NCI-H187 (cell line): ENCODE measurements at regions not wholly inside any gene's neighbourhood (a gene's known extent, or its start where the extent isn't known, plus 50 kb on each side); places are given as distances from the start of the nearest gene placed in this dataset.
"Not testable (repeated sequence)": the region's sequence is repeated elsewhere in the genome, so short reads cannot be mapped to it uniquely, and the experiment has no call there.

Experiments used
- DNase-seq, 2 experiments: peaks; one replicate each; lab custom pipeline; 2025; lab: John Stamatoyannopoulos, UW

DNA sequence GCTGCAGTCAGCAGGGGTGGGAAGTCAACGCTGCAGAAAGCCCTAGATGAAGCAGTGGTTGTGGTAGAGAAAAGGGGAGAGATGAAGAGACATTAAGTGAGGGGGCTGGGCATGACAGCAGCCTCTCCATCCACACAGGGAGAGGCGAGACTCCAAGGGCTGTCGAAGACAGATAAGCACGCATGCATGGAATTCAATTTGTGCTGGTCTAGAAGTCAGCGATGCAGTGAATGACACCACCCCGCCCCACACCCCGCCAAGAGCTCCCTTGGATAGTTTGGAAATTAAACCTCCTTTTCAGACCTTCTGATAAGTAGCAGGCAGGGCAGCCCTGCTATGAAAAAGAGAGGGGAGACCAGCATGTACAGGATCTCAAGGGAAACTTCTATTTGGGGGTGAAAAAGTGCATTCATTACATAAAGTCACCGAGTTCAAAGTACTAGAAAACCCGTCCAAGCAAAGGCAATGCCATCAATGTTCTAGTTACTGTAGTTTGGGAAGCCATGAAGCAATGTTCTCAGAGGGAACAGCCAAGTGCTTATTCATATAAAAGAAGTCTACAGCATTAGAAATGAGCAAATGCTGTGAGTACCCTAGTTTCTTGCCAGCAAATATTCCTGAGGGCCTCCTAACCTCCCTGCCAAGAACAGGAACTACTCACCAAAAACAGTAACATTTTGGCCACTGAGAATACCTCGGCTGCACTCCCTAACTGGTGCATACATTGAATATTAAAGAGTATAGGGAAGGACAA, 152.3 kb upstream of the ANXA10 start:
- DNase-seq: no peak

DNA sequence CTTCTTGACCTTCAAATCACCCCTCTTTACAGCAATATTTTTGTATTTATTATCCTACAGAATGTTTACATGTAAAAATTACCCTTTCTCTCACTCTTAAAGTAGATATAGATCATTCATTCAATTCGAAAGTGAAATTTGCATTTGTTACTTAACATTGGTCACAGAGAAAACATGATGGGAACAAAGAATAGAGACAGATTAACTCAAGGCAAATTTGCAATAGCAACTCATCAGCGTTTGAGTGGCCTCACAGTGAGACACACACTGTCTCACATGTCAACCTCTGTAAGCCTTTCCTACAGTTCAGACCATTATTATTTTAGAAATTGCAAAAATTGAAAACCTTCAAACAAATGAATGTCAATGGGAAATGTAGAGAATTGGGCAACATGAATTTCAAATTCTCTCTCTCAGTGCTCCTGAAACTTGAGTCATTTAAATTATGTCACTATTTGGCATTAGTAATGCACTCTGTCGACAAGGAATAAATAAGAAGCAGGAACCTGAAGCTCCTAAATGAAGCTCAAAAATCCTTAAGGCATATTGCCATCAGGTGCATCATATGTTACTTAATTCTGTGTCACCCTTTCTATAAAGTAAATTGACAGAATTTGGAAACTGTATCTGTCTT, 148.3 kb upstream of the ANXA10 start:
- no peak for DNase-seq

DNA sequence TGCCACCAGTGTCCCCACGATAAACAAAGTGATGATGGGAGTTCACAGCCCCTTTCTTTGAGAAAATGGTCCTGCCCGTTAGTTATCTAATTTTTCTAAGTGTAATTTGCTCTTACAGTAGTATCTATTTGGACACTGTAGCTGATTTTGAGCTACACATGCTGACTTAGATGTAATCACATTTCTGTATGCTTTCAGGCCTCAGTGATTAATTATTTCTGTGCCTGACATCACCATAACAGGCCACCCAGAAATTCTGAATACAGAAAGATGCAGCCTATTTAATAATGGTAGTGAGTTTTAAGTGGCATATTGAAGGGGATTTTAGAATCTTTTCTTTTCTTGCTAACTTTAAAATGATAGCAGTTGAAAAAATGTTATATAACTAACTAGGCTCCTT, 147.6 kb upstream of the ANXA10 start:
- no peak for DNase-seq

DNA sequence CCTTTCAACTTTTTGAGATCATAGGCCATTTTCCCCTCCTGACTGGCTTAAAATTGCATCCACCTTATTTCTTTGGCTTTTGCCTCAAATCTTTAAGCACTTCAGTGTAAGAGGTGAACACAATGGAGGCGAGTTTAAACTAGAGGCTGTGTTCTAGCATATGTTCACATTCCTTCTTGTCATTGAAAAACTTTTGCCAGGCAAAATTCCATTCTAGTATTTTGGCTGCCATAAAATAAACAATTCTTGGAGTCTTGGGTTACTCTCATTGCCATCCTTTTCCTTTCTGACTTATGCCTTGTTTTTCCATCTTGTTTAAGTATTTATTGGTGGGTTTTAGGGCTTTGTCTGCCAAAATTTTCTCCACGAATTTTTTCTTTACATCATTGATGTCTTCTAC, 137.3 kb upstream of the ANXA10 start:
- DNase-seq: no peak

DNA sequence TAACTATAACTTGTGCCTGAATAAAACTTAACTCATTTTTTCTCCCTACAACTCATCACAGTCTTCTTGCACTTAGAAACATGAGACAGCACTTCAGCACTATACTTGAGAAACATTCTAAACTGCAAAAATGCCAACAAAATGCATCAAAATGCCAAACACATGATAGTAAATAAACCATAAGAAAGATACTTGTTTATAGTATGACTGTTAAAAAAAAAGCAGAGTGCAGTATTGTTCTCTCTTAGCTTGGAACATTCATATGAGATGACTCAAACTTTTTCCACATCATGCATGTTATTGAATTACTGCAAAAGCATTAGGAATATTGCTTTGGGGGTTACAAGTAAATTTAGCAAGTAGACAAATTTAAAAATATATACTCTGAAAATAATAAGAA, 135.7 kb upstream of the ANXA10 start:
- DNase-seq: no peak

DNA sequence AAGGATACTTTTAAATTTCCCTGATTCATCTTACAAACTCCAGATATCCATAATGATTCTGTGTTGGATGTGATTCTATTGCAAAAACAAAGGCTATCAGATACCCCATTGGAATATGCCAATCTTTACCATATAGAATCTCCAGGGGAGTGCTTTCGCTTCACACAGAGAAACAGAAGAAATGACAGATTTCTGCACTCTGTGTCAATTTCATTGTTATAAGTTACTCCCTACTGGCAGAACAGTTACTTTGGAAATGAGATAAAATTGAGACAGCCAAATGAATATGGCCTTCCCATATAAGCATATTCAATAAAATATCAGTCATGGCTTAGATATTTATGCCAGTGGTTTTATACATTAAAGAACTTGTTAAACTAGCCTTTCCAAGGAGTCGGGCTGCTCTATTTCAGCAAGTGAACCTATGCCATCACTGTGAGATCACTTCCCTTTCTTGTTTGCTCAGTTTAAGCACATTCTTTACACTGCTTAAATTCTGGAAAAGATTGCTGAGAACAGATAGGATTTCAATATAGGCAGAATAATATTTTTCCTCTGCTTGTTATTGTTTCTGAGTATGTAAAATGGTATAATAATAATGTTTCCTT, 127.5 kb upstream of the ANXA10 start:
- DNase-seq: no peak

DNA sequence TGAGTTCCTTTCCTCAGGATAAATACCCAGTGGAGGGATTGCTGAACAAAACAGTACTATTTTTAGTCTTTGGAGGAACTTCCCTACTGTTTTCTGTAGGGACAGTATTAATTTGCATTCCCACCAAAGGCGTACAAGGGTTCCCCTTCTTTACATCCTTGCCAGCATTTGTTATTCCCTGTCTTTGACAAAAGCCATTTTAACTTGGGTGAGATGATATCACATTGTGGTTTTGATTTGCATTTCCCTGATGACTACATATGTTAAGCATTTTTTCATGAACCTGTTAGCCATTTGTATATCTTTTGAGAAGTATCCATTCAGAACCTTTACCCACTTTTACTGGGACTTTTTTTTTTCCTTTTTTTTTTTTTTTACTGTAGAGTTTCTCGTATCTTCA, 126.2 kb upstream of the ANXA10 start:
- DNase-seq: no peak

DNA sequence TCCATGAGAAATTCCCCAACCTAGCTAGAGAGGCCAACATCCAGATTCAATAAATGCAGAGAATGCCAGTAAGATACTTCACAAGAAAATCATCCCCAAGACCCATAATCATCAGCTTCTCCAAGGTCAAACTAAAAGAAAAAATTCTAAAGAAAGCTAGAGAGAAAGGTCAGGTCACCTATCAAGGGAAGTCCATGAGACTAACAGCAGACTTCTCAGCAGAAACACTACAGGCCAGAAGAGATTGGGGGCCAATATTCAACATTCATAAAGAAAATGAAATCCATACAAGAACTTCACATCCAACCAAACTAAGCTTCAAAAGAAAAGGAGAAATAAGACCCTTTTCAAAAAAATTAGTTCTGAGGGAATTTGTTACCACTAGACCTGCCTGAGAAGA, 118.8 kb upstream of the ANXA10 start:
- DNase-seq: no peak

DNA sequence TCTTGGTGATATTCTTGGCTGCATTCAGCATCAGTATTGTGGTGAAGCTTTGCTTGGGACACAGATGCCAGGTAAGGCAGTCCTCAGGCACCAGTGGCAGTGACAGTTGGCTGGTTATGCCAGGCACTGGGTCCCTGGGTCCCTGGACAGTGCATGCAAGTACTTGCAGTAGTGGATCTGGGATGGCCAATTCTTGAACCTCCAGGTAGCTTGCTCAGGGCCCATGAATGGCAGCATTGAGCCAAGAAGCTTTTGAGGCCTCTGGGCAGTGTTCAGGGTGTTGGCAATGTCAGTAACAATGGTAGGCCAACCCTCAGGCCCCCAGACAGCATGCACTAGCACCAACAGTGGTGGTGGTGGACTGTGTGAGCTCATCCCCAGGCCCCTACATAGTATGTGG, 106.8 kb upstream of the ANXA10 start:
- no peak for DNase-seq

DNA sequence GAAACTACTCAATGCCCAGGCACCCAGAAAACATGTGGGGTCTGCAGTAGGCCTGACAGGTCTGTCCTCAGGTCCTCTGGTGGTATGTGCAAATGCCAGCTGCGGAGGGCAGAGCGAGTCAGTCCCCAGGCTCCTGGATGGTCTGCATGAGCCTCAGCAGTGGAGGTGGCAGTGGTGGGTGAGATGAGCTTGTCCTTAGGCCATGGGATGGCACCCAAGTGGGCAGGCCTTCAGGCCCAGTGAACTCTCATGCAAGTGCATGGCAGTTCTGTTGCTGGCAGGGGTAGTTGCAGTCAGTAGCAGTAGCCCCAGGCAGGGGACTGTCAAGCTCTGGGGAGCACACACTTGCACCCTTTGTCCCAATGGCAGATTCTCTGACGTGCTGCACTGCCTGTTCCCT, 106.3 kb upstream of the ANXA10 start:
- DNase-seq: no peak

DNA sequence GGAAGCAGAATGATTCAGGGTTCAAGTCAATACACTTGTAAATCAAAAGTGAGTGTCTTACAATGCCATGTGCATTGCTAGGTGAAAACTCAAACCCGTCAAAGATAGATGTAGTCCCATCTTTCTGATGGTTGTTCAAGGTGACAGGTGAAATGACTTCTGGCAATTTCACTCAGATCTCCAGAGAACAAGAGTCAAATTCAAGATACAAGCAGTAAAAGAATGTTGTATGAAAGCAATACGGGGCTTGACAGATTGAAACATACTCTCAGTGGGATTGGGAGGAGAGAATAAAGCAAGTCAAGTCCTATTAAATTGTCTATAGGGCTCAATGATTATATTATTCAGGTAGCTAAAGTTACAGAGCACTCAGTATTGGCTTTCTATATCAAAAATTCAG, 105.1 kb upstream of the ANXA10 start:
- no peak for DNase-seq

DNA sequence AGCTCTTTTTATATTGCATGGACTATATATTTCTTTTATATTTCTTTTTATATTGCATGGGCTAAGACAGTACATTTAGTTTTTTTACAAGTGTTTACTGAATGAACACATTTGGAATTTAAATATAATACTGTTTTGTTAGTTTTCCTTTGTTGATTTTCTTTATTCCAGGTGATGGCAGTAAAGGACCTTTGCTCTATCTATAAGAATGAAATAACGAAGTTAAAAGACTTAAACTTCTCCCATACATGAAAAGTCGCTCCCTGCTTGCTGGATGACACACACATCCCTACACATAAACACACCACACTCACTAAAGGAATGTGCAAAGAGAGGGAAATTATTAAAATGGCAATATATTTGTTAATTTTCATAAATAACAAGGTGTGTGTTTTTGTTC, 102.5 kb upstream of the ANXA10 start:
- no peak for DNase-seq

DNA sequence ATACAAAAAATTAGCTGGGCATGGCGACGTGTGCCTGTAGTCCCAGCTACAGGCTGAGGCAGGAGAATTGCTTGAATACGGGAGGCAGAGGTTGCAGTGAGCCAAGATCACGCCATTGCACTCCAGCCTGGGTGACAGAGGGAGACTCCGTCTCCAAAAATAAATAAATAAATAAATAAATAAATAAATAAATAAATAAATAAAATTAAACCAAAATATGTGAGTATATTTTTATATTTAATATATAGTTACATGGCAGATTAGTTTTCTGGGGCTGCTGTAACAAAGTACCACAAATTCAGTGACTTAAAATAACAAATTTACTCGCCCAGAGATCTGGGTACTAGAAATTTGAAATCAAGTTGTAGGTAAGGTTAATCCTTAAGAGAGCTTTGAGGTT, 84.2 kb upstream of the ANXA10 start:
- DNase-seq: not testable (repeated sequence)

DNA sequence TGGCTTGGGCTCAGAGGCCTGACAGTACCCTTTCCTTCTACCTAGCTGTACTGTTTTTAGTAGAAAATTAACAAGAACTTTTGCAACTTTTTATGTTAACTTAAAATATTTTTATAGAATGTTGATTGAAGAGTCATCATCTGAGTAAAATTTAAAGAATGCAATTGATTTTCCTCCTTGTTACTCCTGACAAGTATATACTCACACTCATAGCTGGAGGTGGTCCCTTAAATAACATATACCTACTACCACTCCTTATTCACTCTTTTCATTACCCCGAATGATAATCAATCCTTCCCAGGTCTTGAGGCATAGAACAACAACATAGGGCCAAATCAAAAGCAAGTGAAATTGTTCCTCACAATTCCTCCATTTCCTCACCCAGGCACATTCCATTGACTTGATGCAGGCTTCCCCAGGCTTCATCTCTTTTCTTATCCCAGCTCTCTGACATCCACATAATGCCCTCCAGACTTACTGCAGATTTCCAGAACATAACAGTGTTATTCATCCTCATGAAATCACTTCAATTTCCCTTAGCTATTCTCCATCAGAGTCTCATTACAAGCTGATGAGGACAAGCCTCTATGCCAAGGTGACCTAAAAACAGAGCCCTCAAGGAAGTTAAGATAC, 73.2 kb upstream of the ANXA10 start:
- no peak for DNase-seq

DNA sequence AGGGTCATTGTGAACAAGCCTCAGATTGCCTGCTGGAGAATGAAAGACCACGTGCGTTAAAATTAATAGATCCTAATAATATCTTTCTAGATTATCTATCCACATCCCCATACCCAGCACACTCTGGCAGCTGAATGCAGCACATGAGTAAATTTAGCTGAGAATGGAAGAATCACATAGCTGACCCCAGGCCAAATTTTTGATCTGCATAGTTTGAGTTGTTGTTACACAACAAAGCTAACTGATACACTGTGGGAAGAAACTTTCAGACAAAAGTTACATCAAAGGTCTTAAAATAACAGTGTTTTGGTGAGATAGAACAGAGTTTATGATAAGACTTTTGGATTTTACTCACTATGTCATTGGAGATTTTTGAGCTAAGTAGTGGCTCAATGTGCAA, 72.4 kb upstream of the ANXA10 start:
- DNase-seq: no peak

DNA sequence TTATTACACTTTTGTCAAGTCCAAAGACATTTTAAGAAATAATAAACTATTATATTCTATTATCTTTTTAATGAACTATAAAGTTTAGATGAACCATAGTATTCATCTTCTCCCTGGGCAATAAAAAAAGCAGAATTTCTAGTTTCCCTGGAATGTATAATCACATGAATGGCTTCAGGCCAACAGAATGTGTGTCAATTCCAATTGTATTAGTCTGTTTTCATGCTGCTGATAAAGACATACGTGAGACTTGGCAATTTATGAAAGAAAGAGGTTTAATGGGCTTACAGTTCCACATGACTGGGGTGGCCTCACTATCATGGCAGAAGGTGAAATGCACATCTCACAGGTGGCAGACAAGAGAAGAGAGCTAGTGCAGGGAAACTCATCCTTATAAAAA, 70.7 kb upstream of the ANXA10 start:
- DNase-seq: no peak

DNA sequence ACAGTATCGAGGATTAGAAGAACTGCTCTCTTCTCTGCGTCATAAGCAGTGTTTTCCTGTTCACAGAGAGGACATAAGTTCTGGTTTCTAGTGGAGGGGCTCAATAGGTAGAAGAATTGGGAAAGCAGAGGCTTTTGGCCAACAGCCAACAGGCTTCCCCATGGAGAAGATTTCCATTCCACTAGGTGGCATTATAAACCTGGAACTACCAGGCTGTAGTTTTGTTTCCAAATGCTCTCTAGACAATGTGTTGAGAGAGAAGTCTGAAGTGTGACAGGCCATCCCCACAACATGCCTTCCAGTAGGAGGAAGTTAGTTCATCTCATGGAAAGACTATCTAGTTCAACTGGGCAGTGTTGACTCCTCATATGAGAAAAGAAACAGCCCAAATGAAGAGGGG, 63.8 kb upstream of the ANXA10 start:
- DNase-seq: no peak

DNA sequence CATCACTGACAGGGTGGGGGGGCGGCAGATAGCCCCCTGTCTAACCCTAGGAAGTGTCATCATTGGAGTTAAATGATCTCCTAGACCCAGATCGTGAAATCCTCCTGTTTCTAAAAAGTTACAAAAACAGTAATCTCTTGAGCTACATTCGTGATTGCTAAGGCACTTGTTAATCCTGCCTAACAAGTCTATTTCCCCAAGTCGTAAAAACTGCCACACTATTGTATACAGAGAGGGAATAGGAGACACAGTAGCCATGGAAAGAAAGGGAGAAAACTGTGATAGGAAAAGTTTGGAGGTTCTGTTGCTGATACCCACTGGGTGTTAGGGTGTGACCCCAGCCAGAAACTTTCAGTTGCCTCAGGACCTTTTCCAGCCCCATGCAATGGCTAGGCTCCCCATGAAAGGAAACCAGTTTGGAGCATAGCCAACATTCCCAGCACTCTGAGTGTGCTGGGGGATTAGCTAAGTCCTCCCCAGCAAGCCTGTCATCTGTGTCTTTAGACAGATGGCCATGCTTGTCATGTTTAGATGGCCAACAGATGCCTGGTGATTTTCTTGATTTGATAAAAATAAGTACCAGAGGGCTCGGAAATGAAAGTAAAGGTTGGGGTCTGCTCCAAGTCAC, 63.3 kb upstream of the ANXA10 start:
- DNase-seq: no peak

DNA sequence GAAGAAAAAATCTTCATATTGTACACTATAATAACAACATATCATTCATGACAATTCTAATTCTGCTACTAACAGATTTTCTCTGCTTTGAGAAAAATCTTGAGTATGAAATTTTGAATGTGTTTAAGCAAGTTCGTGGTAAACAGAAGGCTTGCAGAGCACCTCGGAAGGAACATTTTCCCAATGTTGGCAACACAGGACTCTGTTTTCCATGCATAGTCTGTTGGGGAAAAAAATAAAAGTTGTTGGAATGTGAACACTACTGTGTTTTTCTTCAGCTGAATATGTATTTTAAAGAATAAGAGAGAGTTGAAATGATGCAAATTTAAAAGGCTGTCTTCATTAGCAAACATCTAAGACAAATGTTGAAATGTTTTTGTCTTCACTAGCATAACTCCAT, 54.7 kb upstream of the ANXA10 start:
- DNase-seq: no peak

DNA sequence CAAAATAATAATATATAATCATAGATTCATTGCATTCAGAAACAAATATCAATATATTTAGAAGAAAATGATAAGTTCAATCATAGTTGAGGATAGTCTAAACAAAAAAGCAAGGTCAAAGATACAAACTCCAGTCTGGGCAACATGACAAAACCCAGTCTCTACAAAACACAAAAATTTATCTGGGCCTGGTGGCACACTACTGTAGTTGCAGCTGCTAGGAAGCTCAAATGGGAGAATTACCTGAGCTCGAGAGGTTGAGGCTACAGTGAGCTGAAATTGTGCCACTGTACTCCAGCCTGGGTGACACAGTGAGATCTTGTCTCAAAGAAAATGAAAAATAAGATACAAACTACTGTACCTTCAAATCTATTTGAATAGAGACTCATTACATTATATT, 52.7 kb upstream of the ANXA10 start:
- DNase-seq: no peak
